K562 (cell line): ENCODE measurements at regions not wholly inside any gene's neighbourhood (a gene's known extent, or its start where the extent isn't known, plus 50 kb on each side); places are given as distances from the start of the nearest gene placed in this dataset.
A peak's percentile ranks its signal among the peaks of the same experiment; 100 is the strongest.

Experiments used
- ATAC-seq: fragments of 200-7000 bp; cut with Tn5 transposase; 3 replicates; pipeline ENCODE4 v1.9.1; 2020; ENCODE audit warnings: moderate library complexity
- BruUV-seq: library from RNA; stranded (reverse); fragments of 400-500 nt; replicated peaks from 2 replicates; lab custom pipeline; 2021; lab: Mats Ljungman, UMichigan
- CTCF ChIA-PET: fragments of 300-600 bp; formaldehyde crosslinking; extraction: SDS; loops from one replicate; lab custom pipeline; 2021; ENCODE audit warnings: low intra/inter-chr PET ratio; lab: Yijun Ruan, JAX
- POLR2A ChIA-PET: fragments of 300-600, 350-650 bp; sonication (Branson Sonifier 250); formaldehyde crosslinking; extraction: SDS; loops from one replicate; lab custom pipeline; 2021; ENCODE audit warnings: antibody characterized with exemption, inconsistent platforms; lab: Yijun Ruan, JAX
- DNase-seq, 4 experiments: peaks; one replicate each; pipeline versions ENCODE4 v3.0.0 to v3.0.0-alpha.2; 2011 to 2018; ENCODE audit warnings: low spot score in 3 of 4, mixed read lengths in 3 of 4; ENCODE audit errors: extremely low read depth in 1 of 4
- FAIRE-seq: peaks from 2 replicates; lab custom pipeline; 2011; peaks lifted over from hg19 to GRCh38; lab: Jason Lieb, UNC
- H2AFZ ChIP-seq: 2 replicates; pipeline ENCODE4 v1.6.0; 2011; ENCODE audit warnings: low read depth, low read length, control low read depth, inconsistent platforms
- H3K27ac ChIP-seq: fragments of 200-600 bp; 3 replicates; pipeline ENCODE4 v1.8.0; 2011; ENCODE audit warnings: low read depth, mild to moderate bottlenecking, control low read depth, inconsistent platforms, low read length, moderate library complexity, mixed read lengths; ENCODE audit errors: extremely low read depth
- H3K27me3 ChIP-seq, 2 experiments: fragments of 300-600 bp in 1 of 2; 2 replicates in 1 of 2; 3 replicates in 1 of 2; pipeline versions ENCODE4 v1.6.0 to v1.8.0; 2011; ENCODE audit warnings: inconsistent platforms in 2 of 2, low read length in 2 of 2, mild to moderate bottlenecking in 1 of 2, mixed read lengths in 1 of 2, moderate library complexity in 1 of 2; ENCODE audit not compliant: control insufficient read depth in 2 of 2, insufficient read depth in 2 of 2
- H3K36me3 ChIP-seq: fragments of 300-600 bp; 3 replicates; pipeline ENCODE4 v1.8.0; 2011; ENCODE audit warnings: mild to moderate bottlenecking, low read length, inconsistent platforms; ENCODE audit not compliant: control insufficient read depth, insufficient read depth
- H3K4me1 ChIP-seq, 2 experiments: fragments of 200-600 bp in 1 of 2; replicated peaks in 1 of 2; 2 replicates in 1 of 2; 3 replicates in 1 of 2; pipeline versions ENCODE4 v1.5.1 to v1.8.0; 2011; ENCODE audit warnings: inconsistent platforms in 2 of 2, low read length in 2 of 2, mild to moderate bottlenecking in 1 of 2, mixed read lengths in 1 of 2, moderate library complexity in 1 of 2; ENCODE audit not compliant: control insufficient read depth in 2 of 2, insufficient read depth in 2 of 2
- H3K4me2 ChIP-seq: 2 replicates; pipeline ENCODE4 v1.6.1; 2011; ENCODE audit warnings: low read length, control low read depth, inconsistent platforms, mixed read lengths; ENCODE audit not compliant: insufficient read depth
- H3K4me3 ChIP-seq: fragments of 200-600 bp; sonication (generic), shearing (Covaris generic); 2 replicates; pipeline ENCODE4 v1.5.1; 2016; ENCODE audit warnings: control low read depth, inconsistent platforms
- H3K79me2 ChIP-seq: fragments of 200-600 bp; 3 replicates; pipeline ENCODE4 v1.8.0; 2011; ENCODE audit warnings: low read length, inconsistent platforms; ENCODE audit not compliant: control insufficient read depth, insufficient read depth
- H3K9ac ChIP-seq, 2 experiments: 2 replicates each; pipeline versions ENCODE4 v1.6.0 to v1.6.1; 2011; ENCODE audit warnings: low read depth in 2 of 2, low read length in 2 of 2, control low read depth in 1 of 2, inconsistent platforms in 1 of 2, mild to moderate bottlenecking in 1 of 2, mixed read lengths in 1 of 2; ENCODE audit not compliant: insufficient read depth in 1 of 2
- H3K9me1 ChIP-seq: one replicate; pipeline ENCODE4 v1.6.0; 2011; ENCODE audit warnings: inconsistent platforms, mild to moderate bottlenecking, low read length, moderate library complexity; ENCODE audit not compliant: control insufficient read depth, insufficient read depth
- H3K9me3 ChIP-seq: replicated peaks from 2 replicates; pipeline ENCODE4 v1.5.1; 2011; ENCODE audit warnings: low read depth, low read length, inconsistent platforms; ENCODE audit not compliant: control insufficient read depth, insufficient read depth
- H4K20me1 ChIP-seq: replicated peaks from 2 replicates; pipeline ENCODE4 v1.6.1; 2011; ENCODE audit warnings: low read length, inconsistent platforms, mixed read lengths; ENCODE audit not compliant: control insufficient read depth, insufficient read depth
- CBFA2T3 ChIP-seq: fragments of 450-650 bp; IDR thresholded peaks from 2 replicates; pipeline ENCODE4 v1.6.1; 2017
- GABPB2 ChIP-seq: fragments of 250-450 bp; sonication (Bioruptor Pico); conservative IDR thresholded peaks from 2 replicates; pipeline ENCODE4 v1.5.1; 2021; ENCODE audit warnings: mild to moderate bottlenecking
- MXD1 ChIP-seq: fragments of 250-450 bp; sonication (Bioruptor Pico); IDR thresholded peaks from 2 replicates; pipeline ENCODE4 v1.8.0; 2021; ENCODE audit warnings: borderline replicate concordance, mild to moderate bottlenecking, moderate library complexity; ENCODE audit not compliant: poor library complexity, severe bottlenecking
- MYBL2 ChIP-seq, 2 experiments: fragments of 450-650 bp in 1 of 2; sonication (generic) in 1 of 2; formaldehyde crosslinking in 1 of 2; IDR thresholded peaks; 2 replicates each; pipeline versions ENCODE4 v1.6.1 to v1.8.1; 2017 to 2022; ENCODE audit warnings: borderline replicate concordance in 1 of 2, inconsistent platforms in 1 of 2, low read depth in 1 of 2, mild to moderate bottlenecking in 1 of 2, missing genetic modification reagents in 1 of 2, moderate library complexity in 1 of 2
- PHB2 ChIP-seq: fragments of 450-650 bp; IDR thresholded peaks from 2 replicates; pipeline ENCODE4 v1.6.1; 2017; ENCODE audit warnings: low read depth
- PKNOX1 ChIP-seq: fragments of 450-650 bp; IDR thresholded peaks from 2 replicates; pipeline ENCODE4 v1.6.1; 2016
- SIN3A ChIP-seq, 2 experiments: fragments of 150-350 bp in 1 of 2; IDR thresholded peaks; 2 replicates each; pipeline ENCODE4 v1.6.1; 2011 to 2016; ENCODE audit warnings: borderline replicate concordance in 2 of 2, low read depth in 2 of 2, low read length in 2 of 2, mild to moderate bottlenecking in 2 of 2, moderate library complexity in 2 of 2; ENCODE audit not compliant: control insufficient read depth in 1 of 2
- SIN3B ChIP-seq: fragments of 450-650 bp; IDR thresholded peaks from 2 replicates; pipeline ENCODE4 v1.6.1; 2017; ENCODE audit warnings: low read depth, mild to moderate bottlenecking, moderate library complexity
- STAG1 ChIP-seq: sonication (generic); formaldehyde crosslinking; IDR thresholded peaks from 2 replicates; pipeline ENCODE4 v1.5.0; 2020; ENCODE audit warnings: missing genetic modification reagents, borderline replicate concordance
- UBTF ChIP-seq, 2 experiments: IDR thresholded peaks; 2 replicates each; pipeline ENCODE4 v1.6.1; 2012; ENCODE audit warnings: improper control_type of control experiment in 2 of 2, low read depth in 2 of 2, low read length in 2 of 2, borderline replicate concordance in 1 of 2
- ZBTB17 ChIP-seq: fragments of 450-650 bp; formaldehyde crosslinking; IDR thresholded peaks from 2 replicates; pipeline ENCODE4 v1.4.0; 2020; ENCODE audit warnings: mild to moderate bottlenecking
- ZKSCAN1 ChIP-seq: fragments of 150-350 bp; IDR thresholded peaks from 2 replicates; pipeline ENCODE4 v1.6.1; 2016; ENCODE audit warnings: low read depth, low read length
- ZNF232 ChIP-seq: sonication (generic); formaldehyde crosslinking; IDR thresholded peaks from 2 replicates; pipeline ENCODE4 v1.8.0; 2022; ENCODE audit warnings: mild to moderate bottlenecking, missing genetic modification reagents
- ZNF717 ChIP-seq: fragments of 250-450 bp; sonication (Bioruptor Pico); IDR thresholded peaks from 2 replicates; pipeline ENCODE4 v1.5.0; 2021
- WGBS: fragments of 100-300 bp; shearing (Covaris generic); methylation state at CpG from one replicate; pipeline ENCODE4 v1.1.6; 2016; ENCODE audit warnings: low coverage, mixed read lengths; ENCODE audit not compliant: insufficient coverage; ENCODE audit errors: missing lambda C conversion rate; 5-methylcytosine and 5-hydroxymethylcytosine counted together
- in situ Hi-C: fragments of 300-500 bp; cut with MboI; formaldehyde crosslinking; loops from 4 replicates; pipeline ENCODE4 v1.15.0; 2018; ENCODE audit warnings: inconsistent platforms, mixed read lengths
- intact Hi-C: fragments of 100-400 bp; cut with micrococcal nuclease; formaldehyde crosslinking; loops from 2 replicates; pipeline ENCODE4 v1.14.2; 2022

DNA sequence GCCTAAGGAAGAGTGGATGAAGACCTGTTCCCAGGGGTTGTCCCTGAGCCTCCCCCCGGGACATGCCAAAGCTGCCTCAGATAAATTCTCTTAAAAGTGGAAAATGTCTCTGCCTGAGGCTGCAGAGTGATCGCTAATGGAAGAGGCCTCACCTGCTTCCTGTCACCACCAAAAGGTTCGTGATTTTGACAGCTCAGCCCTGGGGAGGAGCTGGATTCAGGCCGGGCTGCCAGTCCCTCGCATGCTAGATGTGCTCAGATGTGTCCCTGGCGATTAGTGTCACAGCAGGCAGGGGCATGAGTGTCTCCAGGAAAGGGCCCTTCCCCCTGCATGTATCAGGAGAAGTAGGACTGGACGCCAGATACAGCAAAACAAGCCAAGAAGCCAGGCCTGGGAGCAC lies 626.5 kb downstream of the UQCRFS1 start:
- Histone ChIP-seq H3K36me3 (no peaks in the 10 kb centered on the region), H3K79me2 (no peaks in the 10 kb centered on the region), H3K9me1 (no peaks in the 10 kb centered on the region), H3K4me2 (no peak overlapping the region), H3K4me3 (no peak overlapping the region), H2AFZ (peak overlapping the region; percentile 82), H3K9ac (peak overlapping the region in 1 of 2 experiments; percentile 61; a peak in 1 of 4 replicates), H3K27ac (no peak overlapping the region), H3K4me1 (peaks cover 16 to 17% of the 10 kb centered on the region in 2 experiments; a peak in 4 of 5 replicates), H4K20me1 (no peaks in the 10 kb centered on the region), H3K27me3 (no peaks in the 10 kb centered on the region), H3K9me3 (no peaks in the 10 kb centered on the region)
- no peak for ATAC-seq
- BruUV-seq = no TSS peak
- intact Hi-C loops = no loop called here
- in situ Hi-C loops = no loop called here
- ChIA-PET CTCF (no interaction called here), POLR2A (interaction anchor here (0.6 to 1.4 kb wide), 7 partner anchors 9 to 558 kb away, joined by 3 to 6 read pairs (median 4); no protein-coding TSS in a partner anchor)
- FAIRE-seq = no peak
- TF ChIP-seq ZBTB17 (no peak), PKNOX1 (no peak), MXD1 (CRISPR knock-in tag) (no peak), ZKSCAN1 (no peak), SIN3A (IDR thresholded peaks at IDR 0.05; ENCODE audit: borderline replicate concordance in 2 of 2, control insufficient read depth in 1 of 2, low read depth in 2 of 2, low read length in 2 of 2) (no peak), SIN3B (no peak), ZNF232 (CRISPR knock-in tag) (no peak), ZNF717 (CRISPR knock-in tag) (no peak), CBFA2T3 (no peak), UBTF (IDR thresholded peaks at IDR 0.05; ENCODE audit: borderline replicate concordance in 1 of 2, low read depth in 2 of 2, low read length in 2 of 2) (no peak), PHB2 (no peak), STAG1 (CRISPR knock-in tag) (no peak), MYBL2 (IDR thresholded peaks at IDR 0.05; ENCODE audit: low read depth) (no peak), MYBL2 (CRISPR knock-in tag; IDR thresholded peaks at IDR 0.05; ENCODE audit: borderline replicate concordance) (no peak), GABPB2 (no peak)
- 34% methylated on average over 7 of the region's 7 CpGs for WGBS
- no peak for DNase-seq
